ENCODE measurements at regions not wholly inside any gene's neighbourhood (a gene's known extent, or its start where the extent isn't known, plus 50 kb on each side); places are given as distances from the start of the nearest gene placed in this dataset.

- TF ChIP-seq PRDM15 (CRISPR knock-in tag; IDR thresholded peaks at IDR 0.05) (no peak), ZNF260 (CRISPR knock-in tag; IDR thresholded peaks at IDR 0.05; ENCODE audit: borderline replicate concordance, low read depth) (no peak), EZH2 (conservative IDR thresholded peaks at IDR 0.05; ENCODE audit: low read depth, low read length) (no peak), BORCS8-MEF2B (CRISPR knock-in tag; IDR thresholded peaks at IDR 0.05) (no peak), HNF1B (CRISPR knock-in tag; IDR thresholded peaks at IDR 0.05) (peak; percentile 90), PAXIP1 (CRISPR knock-in tag; conservative IDR thresholded peaks at IDR 0.05) (peak; percentile 87), THAP9 (CRISPR knock-in tag; IDR thresholded peaks at IDR 0.05; ENCODE audit: borderline replicate concordance) (no peak), ZNF331 (CRISPR knock-in tag; IDR thresholded peaks at IDR 0.05) (peak; percentile 41; the same call in 1 of the 2 replicates), ZNF83 (CRISPR knock-in tag; IDR thresholded peaks at IDR 0.05; ENCODE audit: borderline replicate concordance) (no peak), ELF3 (CRISPR knock-in tag; IDR thresholded peaks at IDR 0.05) (peak; percentile 71), ZNF281 (CRISPR knock-in tag; IDR thresholded peaks at IDR 0.05; ENCODE audit: borderline replicate concordance) (peak; percentile 51; the same call in 1 of the 2 replicates)
Measured at GRCh38 chr1:8200317-8201115, 117.4 kb upstream of the SLC45A1 start (continued).
